A204.1 (cell line): ENCODE measurements at regions not wholly inside any gene's neighbourhood (a gene's known extent, or its start where the extent isn't known, plus 50 kb on each side); places are given as distances from the start of the nearest gene placed in this dataset.
"Not testable (repeated sequence)": the region's sequence is repeated elsewhere in the genome, so short reads cannot be mapped to it uniquely, and the experiment has no call there.

Source experiments
- FAIRE-seq: peaks from 2 replicates; lab custom pipeline; 2012; peaks lifted over from hg19 to GRCh38; lab: Jason Lieb, UNC

- FAIRE-seq = no peak
Observed at GRCh38 chr1:73056826-73057225, 774.5 kb upstream of the NEGR1 start.

- no peak for FAIRE-seq
Observed at GRCh38 chr1:73044241-73045036, 762.1 kb upstream of the NEGR1 start.

- no peak for FAIRE-seq
Observed at GRCh38 chr1:73042403-73042802, 760.1 kb upstream of the NEGR1 start.

- FAIRE-seq = no peak
Observed at GRCh38 chr1:73040811-73041210, 758.5 kb upstream of the NEGR1 start.

- no peak for FAIRE-seq
Observed at GRCh38 chr1:73034271-73034670, 751.9 kb upstream of the NEGR1 start.

- FAIRE-seq = no peak
Observed at GRCh38 chr1:73033640-73034039, 751.3 kb upstream of the NEGR1 start.

- no peak for FAIRE-seq
Observed at GRCh38 chr1:73029571-73029970, 747.2 kb upstream of the NEGR1 start.

- no peak for FAIRE-seq
Observed at GRCh38 chr1:73026114-73026513, 743.8 kb upstream of the NEGR1 start.

GRCh38 chr1:73009938-73010337 is 727.6 kb upstream of the NEGR1 start:
- FAIRE-seq = no peak

- FAIRE-seq = no peak
Observed at GRCh38 chr1:73009311-73009710, 727.0 kb upstream of the NEGR1 start.

- no peak for FAIRE-seq
Observed at GRCh38 chr1:72997624-72998023, 715.3 kb upstream of the NEGR1 start.

GRCh38 chr1:72997041-72997440 is 714.7 kb upstream of the NEGR1 start:
- no peak for FAIRE-seq

GRCh38 chr1:72987871-72988270 is 705.5 kb upstream of the NEGR1 start:
- not testable (repeated sequence) for FAIRE-seq

GRCh38 chr1:72986591-72987290 is 704.4 kb upstream of the NEGR1 start:
- FAIRE-seq = no peak

- not testable (repeated sequence) for FAIRE-seq
Observed at GRCh38 chr1:72985024-72985423, 702.7 kb upstream of the NEGR1 start.

GRCh38 chr1:72983011-72983410 is 700.7 kb upstream of the NEGR1 start:
- FAIRE-seq = not testable (repeated sequence)

GRCh38 chr1:72969461-72969860 is 687.1 kb upstream of the NEGR1 start:
- FAIRE-seq = no peak

- no peak for FAIRE-seq
Observed at GRCh38 chr1:72954943-72955342, 672.6 kb upstream of the NEGR1 start.

- FAIRE-seq = not testable (repeated sequence)
Observed at GRCh38 chr1:72950900-72951299, 668.6 kb upstream of the NEGR1 start.

- no peak for FAIRE-seq
Observed at GRCh38 chr1:72946903-72947499, 664.7 kb upstream of the NEGR1 start.

GRCh38 chr1:72942008-72942407 is 659.7 kb upstream of the NEGR1 start:
- no peak for FAIRE-seq

GRCh38 chr1:72938408-72938807 is 656.1 kb upstream of the NEGR1 start:
- FAIRE-seq = no peak

- FAIRE-seq = no peak
Observed at GRCh38 chr1:72937905-72938304, 655.6 kb upstream of the NEGR1 start.
